HG03060 (cell line): ENCODE measurements at regions not wholly inside any gene's neighbourhood (a gene's known extent, or its start where the extent isn't known, plus 50 kb on each side); places are given as distances from the start of the nearest gene placed in this dataset.

Experiments
- ATAC-seq: cut with Tn5 transposase; IDR thresholded peaks from one replicate; pipeline ENCODE4 v1.9.1; 2021; ENCODE audit warnings: low read depth, moderate number of reproducible peaks; ENCODE audit not compliant: unreplicated experiment

DNA sequence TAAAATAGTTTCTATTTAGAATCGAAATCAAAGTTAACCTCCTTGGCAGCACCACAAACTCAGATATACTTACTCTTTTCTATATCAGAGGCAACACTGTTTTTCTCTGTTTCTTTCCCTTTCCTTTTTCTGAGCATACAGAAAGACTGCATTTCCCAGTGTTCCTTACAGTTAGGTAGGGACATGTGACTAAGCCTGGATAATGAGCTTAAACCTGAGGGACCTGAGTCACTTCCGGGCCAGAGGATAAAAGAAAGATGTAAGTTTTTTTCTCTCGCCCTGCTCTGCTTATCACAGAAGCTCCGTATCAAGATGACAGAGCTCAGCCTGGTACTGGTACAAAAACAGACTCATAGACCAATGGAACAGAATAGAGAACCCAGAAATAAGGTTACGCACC lies 531.9 kb downstream of the KLF12 start:
- no peak for ATAC-seq

DNA sequence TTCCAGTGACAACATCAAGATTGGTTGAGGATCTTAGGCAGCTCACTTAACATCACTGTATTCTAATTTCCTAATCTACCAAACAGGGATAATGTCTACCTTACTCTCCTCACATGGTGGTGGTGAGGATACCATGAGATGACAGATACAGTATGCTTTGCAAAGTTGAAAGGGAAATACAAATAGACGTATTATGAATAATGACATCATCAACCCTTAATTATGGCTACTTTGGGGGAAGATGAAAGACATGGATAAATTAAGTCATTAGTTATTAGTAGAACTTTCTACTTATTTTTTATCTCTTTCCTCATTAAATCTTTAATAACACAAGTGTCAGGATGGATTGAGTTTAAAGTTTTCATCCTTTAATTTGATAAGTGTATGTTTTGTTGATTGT lies 532.5 kb downstream of the KLF12 start:
- ATAC-seq: no peak

DNA sequence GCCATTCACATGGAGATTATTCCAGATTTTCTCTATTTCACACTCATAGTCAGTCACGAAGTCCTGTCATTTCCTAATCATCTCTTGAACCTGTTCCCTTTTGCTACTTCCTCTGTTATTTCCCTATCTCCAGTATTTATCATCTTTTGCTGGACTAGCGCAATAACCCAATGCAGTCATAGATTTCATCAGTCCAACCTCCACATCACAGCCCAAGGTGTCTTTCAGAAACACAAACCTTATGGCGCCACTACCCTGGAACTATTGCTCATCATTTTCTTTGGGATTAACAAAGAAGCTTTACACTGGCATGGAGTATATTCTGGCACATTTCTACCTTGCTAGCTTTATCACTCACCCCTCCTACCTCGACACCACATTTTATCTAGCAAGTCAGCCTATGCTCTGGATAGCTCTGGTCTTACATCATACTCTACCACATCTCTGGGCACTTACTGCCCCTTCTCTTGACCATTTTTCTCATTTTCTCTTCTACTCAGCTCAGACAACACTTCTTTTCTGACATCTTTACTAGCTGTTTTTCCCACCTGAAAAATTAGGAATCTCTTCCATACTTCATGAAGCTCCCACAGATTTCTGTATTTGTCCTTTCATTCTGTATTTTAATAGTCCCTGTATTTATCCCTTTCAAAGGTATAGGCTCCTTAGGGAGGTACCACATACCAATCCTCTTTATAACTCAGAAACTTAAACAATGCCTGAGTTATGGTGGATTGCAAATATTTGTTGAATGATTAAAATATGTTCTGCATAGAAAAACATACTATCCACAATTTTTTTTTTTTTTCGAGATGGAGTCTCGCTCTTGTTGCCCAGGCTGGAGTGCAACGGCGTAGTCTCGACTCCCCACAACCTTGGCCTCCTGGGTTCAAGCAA lies 534.7 kb downstream of the KLF12 start:
- ATAC-seq: no peak

DNA sequence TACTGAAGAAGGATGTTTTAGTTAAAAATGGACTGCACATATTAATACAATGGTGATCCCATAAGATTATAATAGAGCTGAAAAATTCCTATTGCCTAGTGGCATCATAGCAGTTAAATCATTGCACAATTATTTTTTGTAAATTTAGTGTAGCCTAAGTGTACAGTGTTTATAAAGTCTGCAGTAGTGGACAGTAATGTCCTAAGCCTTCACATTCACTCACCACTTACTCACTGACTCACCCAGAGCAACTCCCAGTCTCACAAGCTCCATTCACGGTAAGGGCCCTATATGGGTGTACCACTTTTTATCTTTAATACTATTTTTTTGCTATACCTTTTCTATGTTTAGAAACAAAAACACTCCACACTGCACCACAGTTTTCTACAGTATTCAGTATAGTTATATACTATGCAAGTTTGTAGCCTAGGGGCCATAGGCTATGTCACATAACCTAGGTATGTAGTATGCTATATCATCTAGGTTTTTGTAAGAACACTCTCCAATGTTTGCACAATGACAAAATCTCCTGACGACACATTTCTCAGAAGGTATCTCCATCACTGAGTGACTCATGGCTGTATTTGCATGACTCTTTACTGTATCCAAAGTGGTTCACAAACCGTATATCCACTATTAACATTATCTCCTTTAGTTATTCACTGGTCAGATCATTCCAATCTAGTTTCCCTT lies 536.0 kb downstream of the KLF12 start:
- no peak for ATAC-seq

DNA sequence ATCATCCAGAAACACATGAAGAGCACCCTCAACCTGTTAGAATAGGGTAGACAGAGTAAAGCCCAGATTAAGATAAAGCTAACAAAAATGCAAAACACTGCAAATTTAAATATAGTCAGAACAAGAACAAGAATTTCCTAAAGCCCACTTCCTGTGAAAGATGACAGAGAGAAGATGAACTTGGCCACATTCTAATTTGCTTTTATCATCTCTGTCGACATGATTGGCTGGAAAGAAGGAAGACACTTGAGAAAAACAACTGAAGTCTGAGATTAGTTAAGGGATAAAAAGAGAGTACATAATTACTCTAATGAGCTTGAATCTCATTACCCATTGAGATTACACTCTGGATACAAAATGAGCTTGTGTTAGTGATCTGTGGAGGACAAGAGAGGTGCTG lies 537.6 kb downstream of the KLF5 start:
- no peak for ATAC-seq

DNA sequence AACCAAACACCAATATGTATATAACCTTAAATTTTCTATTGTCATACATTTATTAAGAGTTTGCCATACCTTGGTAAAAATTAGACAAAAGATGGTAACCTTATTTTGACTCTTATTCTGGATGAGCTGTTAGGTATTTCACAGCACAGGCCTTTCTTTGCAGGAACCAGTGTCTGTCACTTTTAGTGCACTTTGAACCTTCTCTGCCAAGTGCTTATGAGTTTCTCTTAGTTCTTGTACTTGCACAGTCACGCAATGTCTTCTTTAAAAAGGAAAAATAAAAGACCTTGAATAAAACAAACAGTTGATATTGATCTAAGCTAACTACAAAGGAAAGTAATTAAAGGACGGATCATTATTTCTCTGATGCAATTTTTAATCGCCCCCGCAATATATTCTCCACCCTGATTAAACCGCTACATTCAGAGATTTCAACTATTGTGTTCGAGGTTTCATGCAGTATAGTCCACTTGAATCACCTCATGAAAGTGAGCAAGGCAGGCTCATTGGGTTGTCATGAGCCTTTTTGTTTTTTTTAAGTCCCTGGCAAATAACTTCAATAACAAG lies 534.5 kb downstream of the KLF5 start:
- no peak for ATAC-seq

DNA sequence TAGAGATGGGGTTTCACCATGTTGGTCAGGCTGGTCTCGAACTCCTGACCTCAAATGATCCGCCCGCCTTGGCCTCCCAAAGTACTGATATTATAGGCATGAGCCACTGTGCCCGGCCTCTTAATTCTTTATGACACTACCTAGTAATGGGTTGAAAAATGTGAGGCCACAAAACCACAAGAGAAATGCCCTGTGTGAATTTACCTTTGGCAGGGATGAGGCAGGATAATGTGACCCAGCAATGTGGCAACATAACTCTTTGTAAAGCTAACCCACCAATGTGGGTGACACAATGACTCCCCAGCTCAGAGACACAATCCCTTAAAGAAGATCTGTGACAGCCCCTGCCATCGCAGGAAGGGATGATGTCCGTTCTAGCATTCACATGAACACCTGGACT lies 533.1 kb downstream of the KLF5 start:
- ATAC-seq: no peak

DNA sequence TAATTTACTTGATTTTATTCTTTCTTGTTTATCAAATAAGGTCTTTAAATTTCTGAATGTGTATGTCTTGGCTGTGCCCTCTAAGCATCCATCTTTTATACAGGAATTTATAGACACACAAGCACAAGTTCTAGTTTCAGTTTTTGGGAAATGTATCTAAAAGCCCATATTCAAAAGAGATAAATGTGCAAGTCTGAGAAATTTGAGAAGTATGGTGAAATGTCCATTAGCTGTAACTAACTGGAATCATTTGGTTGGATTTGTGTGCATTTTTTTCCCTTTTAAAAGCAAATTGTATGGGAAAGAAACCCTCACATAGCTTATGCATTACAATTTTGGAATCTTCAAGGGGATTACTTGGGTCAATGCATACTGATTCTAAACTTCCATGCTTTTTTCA lies 532.0 kb downstream of the KLF5 start:
- ATAC-seq: no peak

DNA sequence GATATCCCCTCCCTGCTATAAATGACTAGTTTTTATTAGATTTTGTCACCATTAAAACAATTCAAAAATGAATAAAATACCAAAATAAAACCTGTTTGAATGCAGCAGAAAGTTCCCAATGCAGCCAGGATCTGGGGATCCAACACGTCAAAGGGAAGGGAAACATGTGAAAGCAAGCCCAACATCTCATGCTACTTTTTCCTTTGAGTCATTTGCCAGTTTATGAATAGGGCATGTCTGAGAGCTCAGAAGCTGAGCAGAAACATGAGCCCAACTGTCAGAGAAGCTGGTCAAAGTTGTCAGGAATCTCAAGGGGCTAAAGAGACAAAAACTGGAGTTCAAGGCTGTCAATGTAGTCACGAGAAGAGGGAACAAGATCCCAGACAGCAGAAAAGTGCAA lies 526.4 kb downstream of the KLF5 start:
- ATAC-seq: no peak

DNA sequence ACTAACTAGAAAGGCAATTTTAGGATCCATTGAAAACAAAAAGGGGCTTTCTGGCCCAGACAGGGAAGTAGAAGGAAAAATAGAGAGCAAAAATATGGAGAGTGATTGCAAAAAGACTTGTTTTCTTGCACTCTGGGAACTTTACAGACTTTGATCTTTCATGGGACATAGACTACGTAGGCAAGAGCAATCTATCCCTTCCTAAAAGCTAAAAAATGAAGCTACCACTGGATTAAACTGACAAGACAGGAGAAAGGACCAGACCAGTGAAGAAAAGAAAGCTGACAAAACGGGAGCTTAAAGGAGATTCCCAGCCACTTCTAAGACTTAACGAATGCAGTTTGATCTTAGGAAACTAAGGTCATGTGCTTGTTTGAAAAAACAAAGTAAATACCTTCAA lies 524.5 kb downstream of the KLF5 start:
- no peak for ATAC-seq

DNA sequence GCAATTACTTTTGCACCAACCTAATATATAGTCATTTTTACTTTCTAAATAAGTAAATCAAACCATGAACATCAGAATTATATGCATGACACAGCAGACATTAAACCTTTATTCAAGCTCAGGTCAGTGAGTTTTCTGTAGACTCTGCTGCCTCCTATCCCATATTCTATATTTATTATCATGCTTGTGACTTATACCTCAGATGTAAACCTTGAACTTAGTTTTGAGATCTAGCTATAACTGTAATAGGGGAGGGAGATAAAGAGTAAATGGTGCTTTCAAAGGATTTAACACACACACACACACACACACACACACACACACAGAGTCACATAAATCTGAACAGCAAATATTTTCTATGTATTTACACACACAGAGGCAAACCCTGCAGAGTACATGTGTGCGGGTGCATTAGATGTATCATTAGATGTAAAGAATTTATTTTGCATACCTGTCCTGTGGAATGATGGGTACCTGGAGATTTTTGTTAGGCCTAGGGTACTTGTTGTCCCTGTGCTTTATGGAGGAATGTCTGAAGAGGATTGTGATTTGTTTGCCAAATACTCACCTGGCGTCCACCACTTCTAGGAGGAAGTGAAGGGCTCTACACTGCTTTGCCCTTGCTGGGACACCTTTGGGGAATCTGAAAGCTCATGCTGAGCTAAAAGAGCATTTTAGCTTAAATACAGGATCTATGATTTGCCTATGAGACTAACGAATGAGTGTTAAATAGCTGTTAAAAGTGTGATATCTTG lies 521.9 kb downstream of the KLF5 start:
- ATAC-seq: no peak

DNA sequence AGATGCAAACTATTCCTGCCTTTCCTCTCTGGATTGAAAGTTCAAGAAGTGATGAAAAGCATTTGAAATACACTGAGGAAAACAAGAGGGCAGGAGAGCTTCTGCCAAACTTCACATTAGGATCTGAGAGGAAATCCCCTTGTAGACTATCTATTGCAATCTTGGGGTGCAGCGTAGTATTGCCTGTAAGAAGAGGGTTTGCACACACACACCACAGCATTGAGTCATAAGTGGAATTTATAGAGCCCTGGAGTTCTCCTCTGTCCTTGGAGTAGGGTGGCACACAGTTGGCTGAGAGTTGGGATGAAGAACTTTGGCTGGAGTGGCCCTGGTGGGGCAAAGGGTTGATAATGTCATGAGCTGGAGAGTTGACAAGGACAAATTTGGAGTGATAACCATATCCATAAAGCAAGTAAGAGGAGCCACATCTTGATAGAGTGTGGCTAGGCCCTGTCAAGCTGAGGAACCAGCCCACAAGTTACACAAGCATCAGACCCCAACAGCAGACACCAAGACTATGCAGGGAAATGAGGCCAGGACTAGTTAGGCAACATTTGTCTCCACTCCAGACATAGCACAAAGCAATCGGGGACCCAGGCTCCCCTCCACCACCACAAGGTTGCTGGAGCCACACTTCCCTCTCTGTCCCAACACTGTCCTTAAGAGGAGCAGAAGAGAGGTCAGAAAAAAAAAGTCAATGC lies 520.9 kb downstream of the KLF5 start:
- ATAC-seq: no peak

DNA sequence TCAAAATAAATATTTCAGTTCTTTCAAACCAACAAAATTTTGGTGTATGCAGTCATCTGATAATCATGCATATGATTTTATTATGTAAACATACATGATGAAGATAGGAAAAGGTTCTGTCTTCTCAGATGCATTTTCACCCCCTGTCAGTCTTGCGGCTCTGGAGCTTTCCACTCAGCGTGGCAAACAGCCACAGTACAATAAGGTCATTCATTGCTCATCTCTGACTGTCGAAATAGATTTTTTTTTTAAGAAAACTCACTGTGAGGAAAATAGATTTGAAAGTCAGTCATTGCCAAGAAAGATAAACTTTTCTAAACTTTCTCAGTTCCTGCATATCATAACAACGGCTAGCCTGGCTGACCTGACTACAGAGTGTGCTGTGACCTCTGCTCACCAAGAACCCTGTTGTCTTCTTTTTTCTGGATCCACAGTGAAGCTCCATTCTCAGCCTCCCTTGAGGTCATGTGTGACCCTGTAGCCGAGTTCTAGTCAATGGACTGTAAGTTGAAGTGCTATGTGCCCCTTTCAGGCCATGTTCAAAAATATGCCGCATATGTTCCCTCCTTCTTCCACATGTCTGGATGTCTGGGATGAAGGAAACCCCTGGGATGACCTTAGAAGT lies 519.6 kb downstream of the KLF5 start:
- ATAC-seq: no peak

DNA sequence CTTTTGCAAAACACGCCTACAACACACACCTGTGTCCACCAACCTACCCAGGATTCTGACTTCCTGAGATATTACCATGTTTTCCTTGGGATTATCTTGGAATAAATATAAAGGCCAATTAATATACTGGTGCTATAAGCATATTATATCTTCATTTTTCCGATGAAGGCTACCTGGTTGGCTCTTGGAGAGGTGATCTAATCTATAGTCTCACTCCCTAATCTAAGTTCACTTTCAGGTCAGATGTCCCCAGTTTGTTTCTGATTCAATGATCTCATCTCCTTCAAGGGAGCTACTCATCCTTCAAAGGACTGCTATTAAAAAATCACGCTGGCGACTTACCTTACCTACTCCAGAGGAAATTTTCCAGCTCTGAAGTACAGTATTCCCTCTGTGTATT lies 517.5 kb downstream of the KLF5 start:
- ATAC-seq: no peak

DNA sequence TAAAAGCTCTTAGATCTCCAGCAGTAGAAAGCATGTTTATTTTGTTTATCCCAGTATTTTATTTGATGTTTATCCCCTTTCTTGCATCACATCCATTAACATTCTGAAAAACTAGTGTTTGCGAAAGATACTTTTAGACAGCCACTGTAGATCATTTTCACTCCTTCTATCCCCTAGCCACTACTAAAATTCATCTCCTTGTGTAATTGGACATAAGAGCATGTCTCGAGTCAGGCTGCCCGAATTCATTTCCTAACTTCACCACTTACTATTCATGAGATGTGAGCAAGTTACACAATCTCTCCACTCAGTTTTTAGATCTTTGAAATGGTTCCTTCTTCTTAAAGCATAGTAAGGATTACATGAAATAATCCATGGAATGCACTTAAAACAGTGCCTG lies 514.0 kb downstream of the KLF5 start:
- no peak for ATAC-seq

DNA sequence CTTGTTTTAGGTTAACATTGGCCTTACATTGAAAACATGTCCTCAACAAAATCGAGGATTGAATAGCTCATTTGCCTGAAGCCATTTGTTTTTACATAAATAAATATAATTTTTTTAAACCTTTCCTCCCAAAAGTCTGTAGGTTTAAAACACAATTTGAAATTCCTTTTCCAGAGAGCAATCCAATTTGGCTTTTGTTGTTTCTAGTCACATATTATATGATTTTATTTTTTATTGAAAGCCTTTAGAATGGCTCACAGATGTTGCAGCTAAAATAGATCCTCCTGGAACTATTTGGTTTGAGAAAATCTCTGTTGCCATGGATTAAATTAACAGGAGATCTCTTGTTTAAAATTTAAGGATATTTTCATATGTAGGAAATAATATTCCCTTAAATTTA lies 512.6 kb downstream of the KLF5 start:
- no peak for ATAC-seq

DNA sequence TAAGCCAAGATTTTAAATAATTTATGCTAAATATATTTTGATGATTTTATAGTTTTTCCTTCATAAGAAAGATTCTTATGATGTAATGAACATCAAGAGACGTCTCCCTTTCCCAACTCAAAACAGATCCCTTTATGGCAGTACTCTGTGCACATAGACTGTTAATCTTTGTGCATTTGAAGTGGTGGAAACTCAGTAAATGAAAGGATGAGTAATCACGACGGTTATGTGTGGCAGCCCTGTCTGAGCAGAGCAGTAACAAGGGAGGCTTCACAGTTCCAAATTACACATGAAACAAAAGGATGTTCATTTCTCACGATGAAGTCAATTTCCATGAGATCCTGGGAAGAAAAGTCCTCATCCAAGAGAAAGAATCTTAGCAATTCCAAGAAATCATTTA lies 498.1 kb downstream of the KLF5 start:
- ATAC-seq: no peak

DNA sequence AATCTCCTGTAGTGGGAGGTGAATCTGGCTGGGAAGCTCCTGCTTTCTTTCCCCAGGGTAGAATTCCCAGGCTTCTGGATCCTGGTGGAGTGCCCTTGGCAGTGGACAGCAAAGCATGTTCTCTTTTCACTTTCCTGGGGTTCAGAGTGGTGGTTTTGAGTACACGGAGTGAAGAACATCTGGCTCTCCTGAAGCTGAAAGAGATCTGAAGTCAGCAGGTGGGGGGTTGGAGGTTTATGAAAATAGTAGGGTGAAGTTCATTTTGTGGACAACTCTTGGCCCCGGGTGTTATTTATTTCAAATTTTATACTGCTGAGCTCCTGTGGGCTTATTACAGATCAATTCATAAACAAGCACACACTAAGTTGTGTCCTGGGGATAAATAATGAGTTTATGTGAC lies 497.3 kb downstream of the KLF5 start:
- no peak for ATAC-seq

DNA sequence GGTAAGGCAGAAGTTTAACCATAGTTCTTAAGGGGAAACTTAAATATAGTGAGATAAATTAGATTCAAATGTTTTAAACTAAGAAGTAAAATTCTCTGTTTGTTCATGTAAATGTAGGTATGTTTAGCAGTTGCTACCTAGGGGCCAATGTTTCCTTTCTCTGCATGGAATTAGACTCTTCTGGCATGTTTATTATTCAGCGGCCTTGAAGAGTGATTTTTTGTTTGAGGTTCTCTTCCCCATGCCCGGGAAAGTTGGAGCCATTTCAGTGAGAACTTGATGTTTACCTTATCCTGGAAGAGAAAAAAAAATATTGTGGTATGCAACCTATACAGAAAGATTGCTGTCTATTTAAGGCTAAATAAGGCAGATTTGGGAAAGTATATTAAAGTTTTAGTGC lies 492.9 kb downstream of the KLF5 start:
- no peak for ATAC-seq

DNA sequence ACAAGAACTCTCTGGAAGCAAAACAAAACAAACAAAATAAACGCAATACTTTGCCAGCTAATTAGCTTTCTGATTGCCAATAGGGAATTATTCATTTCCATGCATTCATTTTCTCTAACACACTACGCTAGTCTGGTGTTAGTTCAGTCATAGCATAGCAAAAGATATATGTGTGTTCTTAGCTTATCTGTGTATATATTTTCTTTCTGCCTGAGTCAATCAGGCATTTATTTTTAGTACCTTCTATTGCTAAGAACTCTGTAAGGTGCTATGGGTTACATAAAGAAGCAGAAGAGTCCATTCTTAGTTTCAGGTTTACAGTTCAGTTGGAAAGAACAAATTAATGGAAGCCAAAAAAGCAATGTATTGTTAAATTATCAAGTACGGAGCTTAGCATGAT lies 490.9 kb downstream of the KLF5 start:
- ATAC-seq: no peak
